GM12878 (cell line): ENCODE measurements at regions not wholly inside any gene's neighbourhood (a gene's known extent, or its start where the extent isn't known, plus 50 kb on each side); places are given as distances from the start of the nearest gene placed in this dataset.
"Not testable (repeated sequence)": the region's sequence is repeated elsewhere in the genome, so short reads cannot be mapped to it uniquely, and the experiment has no call there.

Experiments
- ATAC-seq: fragments of 200-7000 bp; cut with Tn5 transposase; 3 replicates; pipeline ENCODE4 v1.9.1; 2020; ENCODE audit warnings: mild to moderate bottlenecking, moderate library complexity
- BruUV-seq: library from RNA; stranded (reverse); fragments of 400-500 nt; replicated peaks from 2 replicates; lab custom pipeline; 2021; lab: Mats Ljungman, UMichigan
- CTCF ChIA-PET: fragments of 300-600 bp; sonication (Branson Sonifier 250); formaldehyde crosslinking; extraction: SDS; loops from one replicate; lab custom pipeline; 2021; ENCODE audit warnings: inconsistent platforms; lab: Yijun Ruan, JAX
- POLR2A ChIA-PET: fragments of 350-600 bp; formaldehyde crosslinking; extraction: SDS; loops from one replicate; lab custom pipeline; 2021; ENCODE audit warnings: inconsistent platforms; lab: Charles Lee
- RAD21 ChIA-PET: fragments of 300-600 bp; sonication (Branson Sonifier 250); formaldehyde crosslinking; loops from one replicate; lab custom pipeline; 2023; ENCODE audit warnings: antibody characterized with exemption; ENCODE audit not compliant: unreplicated experiment; lab: Charles Lee
- SMC1A ChIA-PET: fragments of 300-600 bp; sonication (Branson Sonifier 250); formaldehyde crosslinking; loops from one replicate; lab custom pipeline; 2023; ENCODE audit not compliant: unreplicated experiment, uncharacterized antibody; lab: Charles Lee
- DNase-seq: peaks from one replicate; pipeline ENCODE4 v3.0.0-alpha.2; 2011; ENCODE audit warnings: low read depth, low spot score
- FAIRE-seq: peaks from 3 replicates; lab custom pipeline; 2011; peaks lifted over from hg19 to GRCh38; lab: Jason Lieb, UNC
- H2AFZ ChIP-seq: 2 replicates; pipeline ENCODE4 v1.6.0; 2011; ENCODE audit warnings: low read depth, low read length, control low read depth; ENCODE audit not compliant: control insufficient read depth
- H3K27ac ChIP-seq: 2 replicates; pipeline ENCODE4 v1.5.1; 2011; ENCODE audit warnings: control low read depth; ENCODE audit not compliant: control insufficient read depth, insufficient read depth
- H3K27me3 ChIP-seq, 2 experiments: replicated peaks in 1 of 2; 2 replicates each; pipeline versions ENCODE4 v1.6.0 to v1.6.1; 2011; ENCODE audit warnings: low read length in 1 of 2; ENCODE audit not compliant: control insufficient read depth in 2 of 2, insufficient read depth in 2 of 2
- H3K36me3 ChIP-seq, 2 experiments: 2 replicates each; pipeline ENCODE4 v1.5.1; 2011; ENCODE audit warnings: low read length in 1 of 2; ENCODE audit not compliant: control insufficient read depth in 2 of 2, insufficient read depth in 2 of 2
- H3K4me1 ChIP-seq: 2 replicates; pipeline ENCODE4 v1.6.1; 2011; ENCODE audit warnings: mild to moderate bottlenecking, low read length, moderate library complexity, mixed read lengths; ENCODE audit not compliant: control insufficient read depth, insufficient read depth
- H3K4me2 ChIP-seq: 2 replicates; pipeline ENCODE4 v1.6.0; 2011; ENCODE audit warnings: control low read depth; ENCODE audit not compliant: control insufficient read depth, insufficient read depth
- H3K4me3 ChIP-seq: fragments of 200-600 bp; sonication (generic); 2 replicates; pipeline ENCODE4 v1.5.1; 2016
- H3K79me2 ChIP-seq: 2 replicates; pipeline ENCODE4 v1.6.0; 2011; ENCODE audit warnings: low read length; ENCODE audit not compliant: control insufficient read depth, insufficient read depth
- H3K9ac ChIP-seq: 2 replicates; pipeline ENCODE4 v1.8.0; 2011; ENCODE audit warnings: low read length, control low read depth, mixed read lengths; ENCODE audit not compliant: control insufficient read depth, insufficient read depth
- H3K9me3 ChIP-seq: replicated peaks from 3 replicates; pipeline ENCODE4 v1.5.1; 2011; ENCODE audit warnings: mild to moderate bottlenecking, low read length; ENCODE audit not compliant: control insufficient read depth, insufficient read depth
- H4K20me1 ChIP-seq: 2 replicates; pipeline ENCODE4 v1.6.0; 2011; ENCODE audit not compliant: control insufficient read depth, insufficient read depth
- BHLHE40 ChIP-seq, 2 experiments: fragments of 450-650 bp in 1 of 2; IDR thresholded peaks; 2 replicates each; pipeline ENCODE4 v1.6.1; 2011 to 2017; ENCODE audit warnings: low read depth in 2 of 2, borderline replicate concordance in 1 of 2, improper control_type of control experiment in 1 of 2, low read length in 1 of 2, mild to moderate bottlenecking in 1 of 2
- BMI1 ChIP-seq: fragments of 450-650 bp; IDR thresholded peaks from 2 replicates; pipeline ENCODE4 v1.6.1; 2016; ENCODE audit warnings: mild to moderate bottlenecking, moderate library complexity, borderline replicate concordance
- ETV6 ChIP-seq, 2 experiments: fragments of 450-650 bp in 1 of 2; IDR thresholded peaks in 1 of 2; conservative IDR thresholded peaks in 1 of 2; 2 replicates each; pipeline ENCODE4 v1.6.1; 2014; ENCODE audit warnings: antibody characterized with exemption in 1 of 2, borderline replicate concordance in 1 of 2, low read depth in 1 of 2, mild to moderate bottlenecking in 1 of 2, moderate library complexity in 1 of 2
- EZH2 ChIP-seq: IDR thresholded peaks from 2 replicates; pipeline ENCODE4 v1.6.1; 2012; ENCODE audit warnings: low read depth, mild to moderate bottlenecking, control low read depth, inconsistent platforms, low read length, borderline replicate concordance; ENCODE audit not compliant: control insufficient read depth
- IKZF2 ChIP-seq, 2 experiments: fragments of 450-650 bp; IDR thresholded peaks; 2 replicates each; pipeline ENCODE4 v1.6.1; 2017; ENCODE audit warnings: mild to moderate bottlenecking in 2 of 2, moderate library complexity in 2 of 2
- MTA2 ChIP-seq: fragments of 450-650 bp; IDR thresholded peaks from 2 replicates; pipeline ENCODE4 v1.6.1; 2016; ENCODE audit warnings: low read depth, mild to moderate bottlenecking, moderate library complexity
- NR2C1 ChIP-seq: fragments of 450-650 bp; IDR thresholded peaks from 2 replicates; pipeline ENCODE4 v1.6.1; 2017; ENCODE audit warnings: antibody characterized with exemption, mild to moderate bottlenecking, moderate library complexity
- POLR2AphosphoS5 ChIP-seq: IDR thresholded peaks from 2 replicates; pipeline ENCODE4 v1.6.1; 2011; ENCODE audit warnings: mild to moderate bottlenecking, low read length, inconsistent platforms
- SPI1 ChIP-seq: IDR thresholded peaks from 2 replicates; pipeline ENCODE4 v1.6.1; 2011; ENCODE audit warnings: low read depth, mild to moderate bottlenecking, low read length, moderate library complexity, borderline replicate concordance; ENCODE audit not compliant: insufficient read depth
- SREBF2 ChIP-seq: IDR thresholded peaks from 2 replicates; pipeline ENCODE4 v1.6.1; 2012; ENCODE audit warnings: mild to moderate bottlenecking, low read length
- ZNF622 ChIP-seq: fragments of 450-650 bp; IDR thresholded peaks from 2 replicates; pipeline ENCODE4 v1.6.1; 2017; ENCODE audit warnings: mild to moderate bottlenecking, inconsistent platforms
- WGBS: methylation state at CpG from one replicate; pipeline ENCODE4 v1.1.6; 2016; ENCODE audit warnings: low lambda C conversion rate; ENCODE audit not compliant: insufficient replicate concordance, insufficient coverage; ENCODE audit errors: missing lambda C conversion rate; 5-methylcytosine and 5-hydroxymethylcytosine counted together
- in situ Hi-C: fragments of 300-500 bp; cut with MboI; formaldehyde crosslinking; loops from 9 replicates; pipeline ENCODE4 v1.14.3; 2018; ENCODE audit warnings: mixed read lengths
- intact Hi-C: fragments of 100-400 bp; cut with micrococcal nuclease; formaldehyde crosslinking; loops from one replicate; pipeline ENCODE4 v1.14.2; 2022; ENCODE audit not compliant: unreplicated experiment
- TF ChIP-seq, protein P1 (sequence below): IDR thresholded peaks from 2 replicates; pipeline ENCODE4 v1.6.1; 2011; ENCODE audit warnings: borderline replicate concordance, low read depth, mild to moderate bottlenecking, moderate library complexity, mixed read lengths, low read length; ENCODE audit not compliant: insufficient read depth; ENCODE audit errors: extremely low read length
- TF ChIP-seq, protein P2 (sequence below): IDR thresholded peaks from 2 replicates; pipeline ENCODE4 v1.6.1; 2012; ENCODE audit warnings: low read depth, low read length, improper control_type of control experiment
- TF ChIP-seq, protein P3 (sequence below): fragments of 450-650 bp; IDR thresholded peaks from 2 replicates; pipeline ENCODE4 v1.6.1; 2014; ENCODE audit warnings: mild to moderate bottlenecking

DNA sequence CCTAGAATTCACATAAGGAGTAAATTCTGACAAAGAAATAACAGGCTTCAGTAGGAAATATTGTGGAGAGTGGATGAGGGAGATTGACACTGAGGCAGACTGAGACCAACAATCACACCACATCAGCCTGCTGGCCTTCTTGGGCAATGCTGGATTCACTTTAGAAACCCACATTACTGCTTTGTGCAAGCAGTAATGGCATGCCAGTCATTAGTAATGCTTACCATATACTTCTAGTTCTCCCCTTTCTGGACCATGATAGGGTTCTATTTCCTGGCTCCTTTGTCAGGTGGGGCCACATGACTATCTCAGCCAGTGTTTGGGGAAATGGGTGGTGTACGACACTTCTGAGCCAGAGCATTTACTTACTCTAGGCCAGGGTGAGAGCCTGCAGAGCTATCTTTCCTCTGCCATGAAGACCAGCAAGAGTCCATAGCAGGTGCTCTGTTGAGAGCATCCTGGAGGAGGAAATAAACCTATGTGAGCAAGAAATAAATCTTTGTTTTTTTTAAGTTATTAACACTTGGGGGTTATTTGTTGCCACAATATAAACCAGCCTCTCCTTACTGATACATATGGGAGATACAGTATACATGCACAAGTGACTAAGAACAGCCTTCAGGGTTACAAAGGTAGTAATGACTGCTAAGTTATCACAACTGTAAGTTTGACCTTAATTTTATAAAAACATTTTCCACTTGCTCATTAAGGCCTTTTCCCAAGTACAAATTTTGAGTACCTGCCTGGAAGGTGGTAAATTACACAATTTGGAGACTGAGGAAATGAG, 89.3 kb upstream of the TANK start:
- peak; percentile 39 for ATAC-seq

GRCh38 chr2:161072436-161072835, 87.8 kb upstream of the TANK start:
- RAD21 ChIA-PET, FAIRE-seq, POLR2A ChIA-PET, H3K4me3 ChIP-seq, DNase-seq, H3K27me3 ChIP-seq, intact Hi-C loops, H3K36me3 ChIP-seq, H3K4me2 ChIP-seq, H3K4me1 ChIP-seq, H4K20me1 ChIP-seq, in situ Hi-C loops, H3K79me2 ChIP-seq, H3K9me3 ChIP-seq, BruUV-seq, H3K27ac ChIP-seq, H2AFZ ChIP-seq, ATAC-seq, H3K9ac ChIP-seq: not testable (repeated sequence)
- SMC1A ChIA-PET: interaction anchor here (1.0 to 1.7 kb wide), 2 partner anchors 9 to 41 kb away, joined by 3 to 5 read pairs; no protein-coding TSS in a partner anchor
- 100% methylated on average over 2 of the region's 2 CpGs for WGBS
- CTCF ChIA-PET: interaction anchor here (5.7 kb wide), 1 partner anchor 8 kb away, joined by 62 read pairs; no protein-coding TSS in a partner anchor

More for the DNA sequence above, 89.3 kb upstream of the TANK start:
- intact Hi-C loops: no loop called here
- TF ChIP-seq NR2C1: no peak
- TF ChIP-seq, protein P1, sequence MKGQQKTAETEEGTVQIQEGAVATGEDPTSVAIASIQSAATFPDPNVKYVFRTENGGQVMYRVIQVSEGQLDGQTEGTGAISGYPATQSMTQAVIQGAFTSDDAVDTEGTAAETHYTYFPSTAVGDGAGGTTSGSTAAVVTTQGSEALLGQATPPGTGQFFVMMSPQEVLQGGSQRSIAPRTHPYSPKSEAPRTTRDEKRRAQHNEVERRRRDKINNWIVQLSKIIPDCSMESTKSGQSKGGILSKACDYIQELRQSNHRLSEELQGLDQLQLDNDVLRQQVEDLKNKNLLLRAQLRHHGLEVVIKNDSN: no peak
- no peak for TF ChIP-seq BMI1
- TF ChIP-seq ETV6 (conservative IDR thresholded peaks at IDR 0.05 in 1 of 2, IDR thresholded peaks at IDR 0.05 in 1 of 2; ENCODE audit: borderline replicate concordance in 1 of 2, low read depth in 1 of 2): no peak
- no peak for TF ChIP-seq MTA2
- TF ChIP-seq SREBF2: no peak
- TF ChIP-seq, protein P2, sequence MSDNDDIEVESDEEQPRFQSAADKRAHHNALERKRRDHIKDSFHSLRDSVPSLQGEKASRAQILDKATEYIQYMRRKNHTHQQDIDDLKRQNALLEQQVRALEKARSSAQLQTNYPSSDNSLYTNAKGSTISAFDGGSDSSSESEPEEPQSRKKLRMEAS: no peak
- TF ChIP-seq POLR2AphosphoS5: no peak
- no peak for TF ChIP-seq BHLHE40 (IDR thresholded peaks at IDR 0.05; ENCODE audit: borderline replicate concordance in 1 of 2, low read depth in 2 of 2, low read length in 1 of 2)
- no peak for TF ChIP-seq SPI1
- no peak for TF ChIP-seq ZNF622
- TF ChIP-seq EZH2: no peak
- TF ChIP-seq, protein P3, sequence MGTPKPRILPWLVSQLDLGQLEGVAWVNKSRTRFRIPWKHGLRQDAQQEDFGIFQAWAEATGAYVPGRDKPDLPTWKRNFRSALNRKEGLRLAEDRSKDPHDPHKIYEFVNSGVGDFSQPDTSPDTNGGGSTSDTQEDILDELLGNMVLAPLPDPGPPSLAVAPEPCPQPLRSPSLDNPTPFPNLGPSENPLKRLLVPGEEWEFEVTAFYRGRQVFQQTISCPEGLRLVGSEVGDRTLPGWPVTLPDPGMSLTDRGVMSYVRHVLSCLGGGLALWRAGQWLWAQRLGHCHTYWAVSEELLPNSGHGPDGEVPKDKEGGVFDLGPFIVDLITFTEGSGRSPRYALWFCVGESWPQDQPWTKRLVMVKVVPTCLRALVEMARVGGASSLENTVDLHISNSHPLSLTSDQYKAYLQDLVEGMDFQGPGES: no peak
- no peak for TF ChIP-seq IKZF2 (IDR thresholded peaks at IDR 0.05)
- TF ChIP-seq, all 136 proteins: peak for 0
- H3K9ac ChIP-seq: no peak overlapping the region
- H3K36me3 ChIP-seq: no peaks in the 10 kb centered on the region
- ChIA-PET SMC1A (no interaction called here), POLR2A (no interaction called here), RAD21 (no interaction called here), CTCF (no interaction called here)
- H3K27ac ChIP-seq: no peak overlapping the region
- DNase-seq (no peak), FAIRE-seq (no peak)
- no peaks in the 10 kb centered on the region for H4K20me1 ChIP-seq
- WGBS: 100% methylated on average over 1 of the region's 1 CpG
- BruUV-seq: no TSS peak
- H3K4me3 ChIP-seq: no peak overlapping the region
- no peaks in the 10 kb centered on the region for H3K79me2 ChIP-seq
- no peak overlapping the region for H3K4me2 ChIP-seq
- H3K4me1 ChIP-seq: no peaks in the 10 kb centered on the region
- H3K27me3 ChIP-seq: no peaks in the 10 kb centered on the region
- in situ Hi-C loops: no loop called here
- H3K9me3 ChIP-seq: no peaks in the 10 kb centered on the region; the same call in 2 of the 3 replicates
- H2AFZ ChIP-seq: no peak overlapping the region
